Neutrophil (primary cell): ENCODE measurements at regions not wholly inside any gene's neighbourhood (a gene's known extent, or its start where the extent isn't known, plus 50 kb on each side); places are given as distances from the start of the nearest gene placed in this dataset.
A peak's percentile ranks its signal among the peaks of the same experiment; 100 is the strongest.

ENCODE experiments used
- H3K27ac ChIP-seq: fragments of 200-600 bp; sonication (generic); 2 replicates; pipeline ENCODE4 v1.5.1; 2016; ENCODE audit warnings: mild to moderate bottlenecking, moderate library complexity
- H3K27me3 ChIP-seq: fragments of 200-600 bp; sonication (generic); 2 replicates; pipeline ENCODE4 v1.6.0; 2016; ENCODE audit warnings: mild to moderate bottlenecking
- H3K36me3 ChIP-seq: fragments of 200-600 bp; sonication (generic); 2 replicates; pipeline ENCODE4 v1.5.1; 2017
- H3K4me1 ChIP-seq, 2 experiments: fragments of 200-600 bp in 1 of 2; sonication (generic) in 1 of 2; 1 replicate in 1 of 2; 2 replicates in 1 of 2; pipeline versions ENCODE4 v1.5.1 to v1.6.1; 2013 to 2016; ENCODE audit warnings: low read depth in 1 of 2, low read length in 1 of 2, mild to moderate bottlenecking in 1 of 2, moderate library complexity in 1 of 2; ENCODE audit not compliant: control insufficient read depth in 1 of 2, insufficient read depth in 1 of 2
- H3K4me3 ChIP-seq, 2 experiments: fragments of 200-600 bp in 1 of 2; sonication (generic) in 1 of 2; 1 replicate in 1 of 2; 2 replicates in 1 of 2; pipeline ENCODE4 v1.5.1; 2013 to 2016; ENCODE audit warnings: low read depth in 1 of 2, low read length in 1 of 2, mild to moderate bottlenecking in 1 of 2, moderate library complexity in 1 of 2
- H3K9me3 ChIP-seq: fragments of 200-600 bp; sonication (generic); 2 replicates; pipeline ENCODE4 v1.5.1; 2016
- TF ChIP-seq, protein P1 (sequence below): fragments of 200-600 bp; sonication (generic); IDR thresholded peaks from 2 replicates; pipeline ENCODE4 v1.5.1; 2016; ENCODE audit warnings: antibody characterized with exemption

DNA sequence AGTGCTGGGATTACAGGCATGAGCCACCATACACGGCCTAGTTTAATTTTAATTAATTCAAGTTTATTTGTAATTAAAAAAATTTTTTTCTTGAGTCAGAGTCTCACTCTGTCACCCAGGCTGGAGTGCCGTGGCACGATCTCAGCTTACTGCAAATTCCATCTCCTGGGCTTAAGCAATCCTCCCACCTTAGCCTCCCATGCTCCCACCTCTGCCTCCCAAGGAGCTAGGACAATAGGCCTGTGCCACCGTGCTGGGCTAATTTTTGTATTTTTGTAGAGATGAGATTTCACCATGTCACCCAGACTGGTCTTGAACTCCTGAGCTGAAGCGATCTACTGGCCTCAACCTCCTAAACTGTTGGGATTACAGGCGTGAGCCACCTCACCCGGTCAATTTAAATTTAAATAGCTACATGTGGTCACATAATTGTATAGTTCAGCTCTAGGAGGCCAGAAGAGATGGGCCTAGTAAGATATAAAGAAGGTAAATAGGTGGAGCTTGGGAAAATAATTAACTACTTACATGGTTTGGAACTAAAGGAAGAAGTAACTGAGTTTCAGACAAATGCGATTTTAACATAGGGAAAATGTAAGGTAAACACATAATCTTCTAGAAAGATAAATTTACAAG is 220.0 kb upstream of the CITED2 start:
- TF ChIP-seq, protein P1, sequence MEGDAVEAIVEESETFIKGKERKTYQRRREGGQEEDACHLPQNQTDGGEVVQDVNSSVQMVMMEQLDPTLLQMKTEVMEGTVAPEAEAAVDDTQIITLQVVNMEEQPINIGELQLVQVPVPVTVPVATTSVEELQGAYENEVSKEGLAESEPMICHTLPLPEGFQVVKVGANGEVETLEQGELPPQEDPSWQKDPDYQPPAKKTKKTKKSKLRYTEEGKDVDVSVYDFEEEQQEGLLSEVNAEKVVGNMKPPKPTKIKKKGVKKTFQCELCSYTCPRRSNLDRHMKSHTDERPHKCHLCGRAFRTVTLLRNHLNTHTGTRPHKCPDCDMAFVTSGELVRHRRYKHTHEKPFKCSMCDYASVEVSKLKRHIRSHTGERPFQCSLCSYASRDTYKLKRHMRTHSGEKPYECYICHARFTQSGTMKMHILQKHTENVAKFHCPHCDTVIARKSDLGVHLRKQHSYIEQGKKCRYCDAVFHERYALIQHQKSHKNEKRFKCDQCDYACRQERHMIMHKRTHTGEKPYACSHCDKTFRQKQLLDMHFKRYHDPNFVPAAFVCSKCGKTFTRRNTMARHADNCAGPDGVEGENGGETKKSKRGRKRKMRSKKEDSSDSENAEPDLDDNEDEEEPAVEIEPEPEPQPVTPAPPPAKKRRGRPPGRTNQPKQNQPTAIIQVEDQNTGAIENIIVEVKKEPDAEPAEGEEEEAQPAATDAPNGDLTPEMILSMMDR = no peak
- peaks cover 30 to 51% of the 10 kb centered on the region in 2 experiments for H3K4me1 ChIP-seq
- H3K27me3 ChIP-seq = no peaks in the 10 kb centered on the region
- H3K9me3 ChIP-seq = no peaks in the 10 kb centered on the region
- H3K27ac ChIP-seq = no peak overlapping the region
- H3K36me3 ChIP-seq = no peaks in the 10 kb centered on the region
- H3K4me3 ChIP-seq = no peak overlapping the region

DNA sequence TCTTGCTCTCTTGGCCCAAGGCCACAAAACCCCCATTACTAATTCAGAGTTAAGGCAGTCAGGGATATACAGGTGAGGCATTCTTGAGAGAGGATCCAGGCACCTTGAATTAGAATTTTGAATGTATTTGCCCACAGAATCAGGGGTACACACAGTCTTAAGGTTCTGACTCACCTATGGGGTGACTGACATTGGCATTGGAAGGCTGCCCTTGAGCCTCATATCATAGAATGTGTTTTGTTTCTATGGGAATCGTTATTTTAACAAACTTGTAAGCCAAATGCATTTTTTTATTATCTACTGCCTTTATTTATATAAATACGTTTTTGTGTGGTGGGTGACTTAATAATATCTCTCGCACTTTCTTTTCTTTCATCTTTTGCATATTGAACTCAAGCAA is 218.6 kb upstream of the CITED2 start:
- TF ChIP-seq, protein P1 = no peak
- Histone ChIP-seq H3K9me3 (no peaks in the 10 kb centered on the region), H3K4me1 (peaks cover 28 to 54% of the 10 kb centered on the region in 2 experiments), H3K4me3 (no peak overlapping the region), H3K27ac (no peak overlapping the region), H3K27me3 (no peaks in the 10 kb centered on the region), H3K36me3 (no peaks in the 10 kb centered on the region)

DNA sequence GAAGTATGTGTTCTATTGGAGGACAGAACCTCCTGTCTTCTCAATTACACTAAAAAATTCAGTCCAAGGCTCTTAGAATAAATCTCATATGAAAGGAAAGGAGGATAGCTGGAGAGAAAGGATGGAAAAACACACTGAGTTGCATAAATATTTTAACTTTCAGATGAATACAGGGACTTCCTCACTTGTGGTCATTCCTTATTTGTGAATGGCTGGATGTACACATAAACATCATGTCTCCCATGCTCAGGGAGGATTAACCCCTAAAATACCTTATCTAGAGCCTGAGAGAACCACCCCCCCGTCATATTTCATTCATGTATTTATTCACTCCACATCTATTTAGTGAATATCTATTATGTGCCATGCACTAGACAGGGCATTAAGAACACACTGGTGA is 217.6 kb upstream of the CITED2 start:
- no peaks in the 10 kb centered on the region for H3K36me3 ChIP-seq
- H3K9me3 ChIP-seq = no peaks in the 10 kb centered on the region
- H3K4me1 ChIP-seq = peaks cover 17 to 43% of the 10 kb centered on the region in 2 experiments
- no peaks in the 10 kb centered on the region for H3K27me3 ChIP-seq
- TF ChIP-seq, protein P1 = no peak
- peak overlapping the region; percentile 36 for H3K27ac ChIP-seq
- no peak overlapping the region for H3K4me3 ChIP-seq

DNA sequence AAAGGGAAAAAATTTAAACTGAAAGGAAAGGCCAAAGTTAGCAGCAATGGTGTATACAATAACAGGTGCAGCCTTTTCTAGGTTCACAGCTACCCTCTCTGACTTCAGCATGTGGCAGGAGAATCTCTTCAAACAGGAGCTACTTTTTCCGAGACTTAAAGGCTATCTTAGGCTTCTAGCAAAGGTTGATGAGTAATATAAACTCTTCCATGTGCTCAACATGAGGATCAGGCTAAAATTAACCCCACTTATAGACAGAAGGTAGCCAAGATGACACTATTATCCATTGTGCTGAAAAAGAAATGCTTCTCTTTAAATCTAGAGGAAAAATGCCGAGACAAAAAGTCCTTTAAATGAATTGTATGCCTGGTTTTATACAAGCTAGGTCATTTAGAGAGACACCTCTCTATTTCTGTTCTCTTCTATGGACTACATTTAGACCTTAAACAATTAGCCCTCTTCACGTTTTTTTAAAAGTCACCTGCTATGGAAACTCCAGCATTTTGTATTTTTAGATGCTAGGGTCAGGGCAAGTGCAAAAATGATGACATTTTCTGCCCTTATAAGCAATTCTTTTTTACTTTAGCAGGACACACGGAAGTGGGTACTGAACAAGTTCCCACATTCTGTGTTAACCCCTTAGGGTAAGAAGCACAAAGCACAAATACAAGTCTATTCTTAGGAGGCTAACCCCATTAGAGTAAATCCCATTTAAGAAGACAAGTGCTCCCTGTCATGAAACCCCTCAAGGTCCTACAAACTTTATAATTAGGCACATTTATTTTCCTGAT is 216.8 kb upstream of the CITED2 start:
- no peaks in the 10 kb centered on the region for H3K9me3 ChIP-seq
- no peaks in the 10 kb centered on the region for H3K27me3 ChIP-seq
- TF ChIP-seq, protein P1 = no peak
- no peaks in the 10 kb centered on the region for H3K36me3 ChIP-seq
- H3K4me1 ChIP-seq = peaks cover 17 to 37% of the 10 kb centered on the region in 2 experiments
- H3K27ac ChIP-seq = peak overlapping the region; percentile 36
- H3K4me3 ChIP-seq = no peak overlapping the region

DNA sequence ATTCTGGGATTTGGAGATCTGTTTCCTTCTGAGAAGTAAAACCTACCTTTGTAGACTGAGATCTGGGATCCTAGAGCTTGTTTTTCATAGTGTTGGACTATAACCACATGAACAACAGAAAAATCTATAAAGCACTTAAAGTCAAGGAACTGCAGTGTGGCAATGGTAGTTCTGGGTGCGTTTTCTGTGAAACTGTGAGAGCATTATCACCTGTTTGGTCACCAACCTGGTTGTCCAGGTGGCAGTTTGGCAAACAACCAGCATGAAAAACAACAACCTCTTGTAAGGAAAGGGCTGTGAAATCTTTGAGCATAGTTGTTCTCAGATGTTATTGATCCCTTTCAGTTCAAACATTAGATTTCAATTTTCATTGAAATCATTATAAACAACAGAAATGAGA is 215.8 kb upstream of the CITED2 start:
- Histone ChIP-seq H3K4me3 (no peak overlapping the region), H3K36me3 (no peaks in the 10 kb centered on the region), H3K27ac (no peak overlapping the region), H3K9me3 (no peaks in the 10 kb centered on the region), H3K27me3 (no peaks in the 10 kb centered on the region), H3K4me1 (peaks cover 17 to 37% of the 10 kb centered on the region in 2 experiments)
- TF ChIP-seq, protein P1 = no peak
